B cell (primary cell): ENCODE measurements at regions not wholly inside any gene's neighbourhood (a gene's known extent, or its start where the extent isn't known, plus 50 kb on each side); places are given as distances from the start of the nearest gene placed in this dataset.

Experiments
- ATAC-seq: fragments of 200-7000 bp; cut with Tn5 transposase; one replicate; pipeline ENCODE4 v1.10.0; 2021; ENCODE audit warnings: low read depth, mild to moderate bottlenecking, moderate number of reproducible peaks, moderate library complexity
- CTCF ChIA-PET: fragments of 350-600 bp; sonication (Branson Sonifier 250); formaldehyde crosslinking; loops from one replicate; lab custom pipeline; 2021; ENCODE audit warnings: antibody characterized with exemption, inconsistent platforms; lab: Charles Lee
- POLR2A ChIA-PET: fragments of 350-600 bp; sonication (Branson Sonifier 250); formaldehyde crosslinking; loops from one replicate; lab custom pipeline; 2021; ENCODE audit warnings: antibody characterized with exemption; lab: Charles Lee
- DNase-seq: peaks from one replicate; pipeline ENCODE4 v3.0.0; 2013
- H2AFZ ChIP-seq: 2 replicates; pipeline ENCODE4 v1.6.1; 2012; ENCODE audit warnings: mild to moderate bottlenecking, low read depth, low read length; ENCODE audit not compliant: insufficient read depth, poor library complexity, severe bottlenecking
- H3K27ac ChIP-seq, 2 donors: 1 replicate in 1 of 2; 2 replicates in 1 of 2; pipeline ENCODE4 v1.5.1; 2012 to 2013; ENCODE audit warnings: low read length in 2 of 2, mild to moderate bottlenecking in 2 of 2, moderate library complexity in 1 of 2
- H3K27me3 ChIP-seq, 4 experiments: fragments of 200-600 bp in 1 of 4; sonication (generic) in 1 of 4; replicated peaks in 1 of 4; 1 replicate in 2 of 4; 2 replicates in 2 of 4; pipeline versions ENCODE4 v1.6.1 to v1.7.0; 2013 to 2016; ENCODE audit warnings: low read length in 3 of 4, mild to moderate bottlenecking in 2 of 4, mixed read lengths in 1 of 4, moderate library complexity in 1 of 4; ENCODE audit not compliant: insufficient read depth in 4 of 4, control insufficient read depth in 3 of 4; ENCODE audit errors: control extremely low read depth in 1 of 4
- H3K36me3 ChIP-seq, 2 experiments: replicated peaks in 1 of 2; 1 replicate in 1 of 2; 2 replicates in 1 of 2; pipeline versions ENCODE4 v1.6.1 to v1.7.1; 2013; ENCODE audit warnings: low read length in 1 of 2; ENCODE audit not compliant: insufficient read depth in 2 of 2, control insufficient read depth in 1 of 2; ENCODE audit errors: control extremely low read depth in 1 of 2, extremely low read depth in 1 of 2
- H3K4me1 ChIP-seq, 2 donors: fragments of 200-600 bp in 1 of 2; sonication (generic) in 1 of 2; 1 replicate in 1 of 2; 2 replicates in 1 of 2; pipeline versions ENCODE4 v1.5.1 to v1.6.1; 2013 to 2017; ENCODE audit warnings: low read length in 2 of 2; ENCODE audit not compliant: control insufficient read depth in 2 of 2, insufficient read depth in 2 of 2
- H3K4me2 ChIP-seq: replicated peaks from 2 replicates; pipeline ENCODE3; 2012; ENCODE audit warnings: mild to moderate bottlenecking, low read depth, low read length; ENCODE audit not compliant: poor library complexity, severe bottlenecking
- H3K4me3 ChIP-seq, 5 experiments: fragments of 200-600 bp in 1 of 5; sonication (generic) in 1 of 5; 1 replicate in 3 of 5; 2 replicates in 2 of 5; pipeline versions ENCODE4 v1.5.1 to v1.7.0; 2011 to 2016; ENCODE audit warnings: low read length in 4 of 5, mild to moderate bottlenecking in 4 of 5, low read depth in 2 of 5, control low read depth in 1 of 5, moderate library complexity in 1 of 5; ENCODE audit not compliant: insufficient read depth in 1 of 5; ENCODE audit errors: control extremely low read depth in 1 of 5, extremely low read depth in 1 of 5
- H3K79me2 ChIP-seq: fragments of 200-600 bp; sonication (generic); one replicate; pipeline ENCODE4 v1.6.0; 2016; ENCODE audit warnings: low read length; ENCODE audit not compliant: control insufficient read depth, insufficient read depth
- H3K9ac ChIP-seq: fragments of 200-600 bp; sonication (generic); 2 replicates; pipeline ENCODE4 v1.6.1; 2017; ENCODE audit warnings: mild to moderate bottlenecking, low read length, moderate library complexity
- H3K9me3 ChIP-seq, 3 donors: one replicate each; pipeline versions ENCODE4 v1.6.1 to v1.7.1; 2013; ENCODE audit warnings: low read length in 2 of 3; ENCODE audit not compliant: control insufficient read depth in 2 of 3, insufficient read depth in 1 of 3; ENCODE audit errors: control extremely low read depth in 1 of 3
- H4K20me1 ChIP-seq: 2 replicates; pipeline ENCODE4 v1.6.0; 2012; ENCODE audit warnings: mild to moderate bottlenecking, low read length; ENCODE audit not compliant: insufficient read depth, control insufficient read depth, poor library complexity, severe bottlenecking
- H3K27ac Mint-ChIP-seq: one replicate; pipeline ENCODE4 v1.8.0; 2021; ENCODE audit warnings: mixed read lengths
- H3K27me3 Mint-ChIP-seq: one replicate; pipeline ENCODE4 v1.8.0; 2021; ENCODE audit warnings: mixed read lengths
- H3K4me1 Mint-ChIP-seq: one replicate; pipeline ENCODE4 v1.8.0; 2021; ENCODE audit warnings: mixed read lengths
- H3K4me3 Mint-ChIP-seq: one replicate; pipeline ENCODE4 v1.8.0; 2021; ENCODE audit warnings: mixed read lengths
- H3K9me3 Mint-ChIP-seq: one replicate; pipeline ENCODE4 v1.8.0; 2022; ENCODE audit warnings: mixed read lengths; ENCODE audit not compliant: insufficient read depth
- CTCF ChIP-seq: fragments of 200-600 bp; IDR thresholded peaks from one replicate; pipeline ENCODE4 v1.8.0; 2022; ENCODE audit warnings: antibody characterized with exemption, mild to moderate bottlenecking
- EZH2 ChIP-seq: IDR thresholded peaks from 2 replicates; pipeline ENCODE4 v1.6.1; 2012; ENCODE audit warnings: borderline replicate concordance, low read depth, mild to moderate bottlenecking, moderate library complexity, low read length; ENCODE audit not compliant: insufficient read depth, poor library complexity, severe bottlenecking
- WGBS: methylation state at CpG from one replicate; pipeline ENCODE4 v1.1.5; 2013; ENCODE audit warnings: missing lambda C conversion rate; ENCODE audit not compliant: insufficient coverage; 5-methylcytosine and 5-hydroxymethylcytosine counted together
- intact Hi-C: fragments of 100-400 bp; cut with micrococcal nuclease; formaldehyde crosslinking; loops from one replicate; pipeline ENCODE4 v1.10.0; 2022

DNA sequence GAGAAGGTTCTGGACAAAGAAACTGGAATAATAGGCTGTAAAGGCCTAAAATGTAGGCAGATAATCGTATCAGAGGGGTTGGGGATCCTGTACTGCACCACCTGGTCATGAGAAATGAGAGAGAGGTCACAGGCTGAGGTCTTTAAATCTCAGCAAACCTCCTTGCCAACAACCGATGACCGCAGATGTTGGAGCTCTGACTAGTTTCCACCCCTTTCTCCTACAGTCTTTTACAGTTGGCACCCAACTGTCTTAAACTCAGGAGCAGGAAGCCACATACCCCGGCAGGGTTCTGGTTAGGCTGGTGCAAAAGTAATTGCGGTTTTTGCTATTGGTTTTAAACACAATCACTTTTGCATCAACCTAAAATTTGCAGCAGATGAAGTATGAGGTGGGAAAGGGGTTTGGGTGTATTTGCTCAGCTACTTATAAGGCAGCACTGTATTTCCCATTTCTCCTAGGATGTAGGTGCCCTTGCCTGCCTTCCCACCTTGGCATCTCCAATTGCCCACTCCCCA, 261.8 kb upstream of the MYOCD start:
- Histone ChIP-seq H3K27me3 (no peaks in the 10 kb centered on the region), H3K4me2 (no peak overlapping the region), H3K4me3 (no peak overlapping the region), H3K36me3 (no peaks in the 10 kb centered on the region), H3K9ac (no peak overlapping the region), H3K4me1 (no peaks in the 10 kb centered on the region), H3K9me3 (no peaks in the 10 kb centered on the region), H2AFZ (no peak overlapping the region), H3K79me2 (no peaks in the 10 kb centered on the region), H4K20me1 (no peaks in the 10 kb centered on the region), H3K27ac (no peak overlapping the region)
- Mint-ChIP-seq H3K27me3 (no peaks in the 10 kb centered on the region), H3K4me3 (no peak overlapping the region), H3K27ac (no peak overlapping the region), H3K9me3 (peaks cover 2% of the 10 kb centered on the region), H3K4me1 (no peaks in the 10 kb centered on the region)
- POLR2A ChIA-PET, result no interaction called here
- DNase-seq, result no peak
- intact Hi-C loops, result no loop called here
- 0% methylated on average over 1 of the region's 5 CpGs for WGBS
- no peak for ATAC-seq
- TF ChIP-seq CTCF, result no peak
- TF ChIP-seq EZH2, result no peak
- CTCF ChIA-PET, result no interaction called here

DNA sequence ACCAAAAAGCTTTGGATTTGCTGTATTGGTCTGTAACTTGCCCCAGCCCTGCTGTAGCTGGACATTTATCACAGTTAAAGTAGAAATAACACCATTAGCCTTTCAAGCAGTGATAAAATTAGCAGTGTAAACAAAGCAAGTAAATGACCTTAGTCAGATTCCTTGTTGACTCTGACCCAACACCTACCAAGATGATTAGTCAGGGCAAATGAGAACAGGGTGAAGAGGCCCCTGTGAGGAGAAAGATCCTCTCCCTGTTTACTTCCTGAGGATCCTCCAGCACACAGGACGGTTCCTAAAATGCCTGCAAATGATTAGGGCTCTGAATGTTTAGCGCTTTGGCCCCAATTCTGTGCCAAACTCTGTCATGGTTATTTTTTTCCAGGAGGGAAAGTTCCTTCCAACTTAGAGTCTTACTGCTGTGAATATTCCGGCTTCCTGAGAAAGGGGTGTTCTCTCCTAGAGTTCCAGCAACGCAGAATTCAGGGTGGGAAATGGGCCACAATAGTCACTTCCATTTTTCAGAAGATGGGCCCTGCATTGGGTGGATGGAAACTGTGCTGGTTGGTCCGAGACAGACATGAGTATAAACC, 259.0 kb upstream of the MYOCD start:
- no peaks in the 10 kb centered on the region for H3K9me3 Mint-ChIP-seq
- Histone ChIP-seq H3K79me2 (no peaks in the 10 kb centered on the region), H3K9me3 (no peaks in the 10 kb centered on the region), H3K27me3 (no peaks in the 10 kb centered on the region), H3K4me2 (no peak overlapping the region), H3K4me3 (no peak overlapping the region), H4K20me1 (no peaks in the 10 kb centered on the region), H3K27ac (no peak overlapping the region), H3K9ac (no peak overlapping the region), H3K36me3 (no peaks in the 10 kb centered on the region), H2AFZ (no peak overlapping the region), H3K4me1 (no peaks in the 10 kb centered on the region)
- ChIA-PET POLR2A (no interaction called here), CTCF (no interaction called here)
- no peak for ATAC-seq
- no peaks in the 10 kb centered on the region for H3K4me1 Mint-ChIP-seq
- H3K27me3 Mint-ChIP-seq, result no peaks in the 10 kb centered on the region
- no peak for DNase-seq
- TF ChIP-seq CTCF, result no peak
- no peak for TF ChIP-seq EZH2
- no peak overlapping the region for H3K4me3 Mint-ChIP-seq
- intact Hi-C loops, result no loop called here
- 84% methylated on average over 4 of the region's 5 CpGs for WGBS
- H3K27ac Mint-ChIP-seq, result no peak overlapping the region
